Esophagus squamous epithelium (tissue), 5 donors: ENCODE measurements at regions not wholly inside any gene's neighbourhood (a gene's known extent, or its start where the extent isn't known, plus 50 kb on each side); places are given as distances from the start of the nearest gene placed in this dataset.

Experiments used
- DNase-seq: peaks from one replicate; lab custom pipeline; 2025; lab: John Stamatoyannopoulos, UW
- H3K27ac ChIP-seq, 4 donors: fragments of 200-600 bp; sonication (generic); one replicate each; pipeline ENCODE4 v1.5.1; 2016 to 2019; ENCODE audit warnings: mild to moderate bottlenecking in 1 of 4
- H3K27me3 ChIP-seq, 4 donors: fragments of 200-600 bp; sonication (generic); 1 replicate in 3 of 4; 2 replicates in 1 of 4; pipeline versions ENCODE4 v1.5.1 to v1.6.0; 2017 to 2021; ENCODE audit warnings: antibody characterized with exemption in 1 of 4
- H3K36me3 ChIP-seq, 3 donors: fragments of 200-600 bp; sonication (generic); one replicate each; pipeline ENCODE4 v1.5.1; 2016 to 2019
- H3K4me1 ChIP-seq, 3 donors: fragments of 200-600 bp; sonication (generic); one replicate each; pipeline ENCODE4 v1.5.1; 2017 to 2019
- H3K4me3 ChIP-seq, 4 donors: fragments of 200-600 bp; sonication (generic); 1 replicate in 3 of 4; 2 replicates in 1 of 4; pipeline ENCODE4 v1.5.1; 2016 to 2019; ENCODE audit warnings: mild to moderate bottlenecking in 2 of 4, moderate library complexity in 1 of 4
- H3K9me3 ChIP-seq, 3 donors: fragments of 200-600 bp; sonication (generic); one replicate each; pipeline ENCODE4 v1.5.1; 2016 to 2019
- POLR2A ChIP-seq, 4 donors: fragments of 450-650 bp; IDR thresholded peaks; one replicate each; pipeline ENCODE4 v1.6.1; 2017; ENCODE audit warnings: antibody characterized with exemption in 4 of 4, mild to moderate bottlenecking in 4 of 4, moderate library complexity in 3 of 4
- WGBS, 2 donors: methylation state at CpG; one replicate each; pipeline ENCODE4 v1.1.5; 2018; 5-methylcytosine and 5-hydroxymethylcytosine counted together
- intact Hi-C: fragments of 100-400 bp; cut with DNase I; formaldehyde crosslinking; loops from one replicate; pipeline ENCODE4 v1.15.0; 2022
- TF ChIP-seq, protein P1 (sequence below), 6 experiments: fragments of 450-650 bp in 4 of 6; fragments of 200-600 bp in 2 of 6; sonication (generic) in 2 of 6; IDR thresholded peaks; one replicate each; pipeline ENCODE4 v1.5.1; 2016 to 2019; ENCODE audit warnings: antibody characterized with exemption in 6 of 6, mild to moderate bottlenecking in 4 of 6, moderate library complexity in 4 of 6
- donor health status: DM: yes; HTN: yes; CAD: no.

DNA sequence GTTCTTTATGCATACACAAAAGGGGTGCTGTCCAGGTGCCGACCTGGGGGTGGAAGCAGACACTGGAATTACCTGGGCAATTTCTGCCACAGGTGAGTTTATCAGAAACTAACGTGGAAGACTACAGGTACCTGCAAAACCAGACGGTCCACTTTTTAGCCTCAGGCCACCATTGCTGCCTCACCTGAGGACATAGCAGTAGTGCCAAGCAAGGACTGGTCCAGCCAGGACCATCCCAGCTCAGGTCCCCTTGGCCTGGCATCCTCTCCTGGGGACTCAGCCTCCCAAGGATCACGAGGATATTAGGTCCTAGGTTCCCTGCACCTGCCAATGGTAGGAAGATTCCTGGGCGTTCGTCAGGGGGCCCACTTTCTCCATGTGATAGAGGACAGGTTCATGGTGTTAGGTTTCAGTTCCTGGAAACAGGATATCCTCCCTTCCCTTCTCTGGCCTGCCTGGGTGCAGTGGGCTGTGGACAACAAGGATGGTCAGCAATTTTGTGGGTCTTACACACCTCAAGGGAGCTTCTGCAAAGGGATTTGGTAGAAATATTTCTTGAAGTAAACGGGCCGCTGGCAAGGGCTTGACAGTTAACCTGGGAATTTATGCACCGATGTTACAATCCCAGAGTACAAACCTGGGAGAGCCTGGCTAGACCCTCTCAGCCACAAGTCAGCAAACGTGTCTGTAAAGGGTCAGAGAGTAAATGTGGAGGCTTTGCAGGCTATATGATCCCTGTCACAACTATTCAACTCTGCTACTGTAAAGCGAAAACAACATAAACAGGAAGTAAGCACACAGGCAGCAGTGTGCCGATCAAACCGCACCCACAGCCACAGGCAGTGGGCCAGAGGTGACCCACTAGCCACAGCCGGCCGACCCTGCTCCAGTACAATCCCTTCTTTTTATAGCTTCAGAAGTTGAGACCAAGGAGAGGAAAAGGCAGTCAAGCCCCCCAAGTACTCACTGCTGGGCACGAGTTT is 71.4 kb upstream of the RAB4A start:
- Histone ChIP-seq H3K4me1 (peaks cover 0 to 8% (median 3%) of the 10 kb centered on the region in 3 donors), H3K36me3 (no peaks in the 10 kb centered on the region), H3K27ac (no peak overlapping the region), H3K9me3 (no peaks in the 10 kb centered on the region), H3K27me3 (no peaks in the 10 kb centered on the region), H3K4me3 (peak overlapping the region in 1 of 4 donors; percentile 6)
- WGBS, 2 donors: 37 to 64% methylated on average over 7 to 12 of the region's 16 CpGs
- intact Hi-C loops: no loop called here
- DNase-seq: no peak
- no peak for TF ChIP-seq POLR2A (IDR thresholded peaks at IDR 0.05)
- TF ChIP-seq, protein P1, sequence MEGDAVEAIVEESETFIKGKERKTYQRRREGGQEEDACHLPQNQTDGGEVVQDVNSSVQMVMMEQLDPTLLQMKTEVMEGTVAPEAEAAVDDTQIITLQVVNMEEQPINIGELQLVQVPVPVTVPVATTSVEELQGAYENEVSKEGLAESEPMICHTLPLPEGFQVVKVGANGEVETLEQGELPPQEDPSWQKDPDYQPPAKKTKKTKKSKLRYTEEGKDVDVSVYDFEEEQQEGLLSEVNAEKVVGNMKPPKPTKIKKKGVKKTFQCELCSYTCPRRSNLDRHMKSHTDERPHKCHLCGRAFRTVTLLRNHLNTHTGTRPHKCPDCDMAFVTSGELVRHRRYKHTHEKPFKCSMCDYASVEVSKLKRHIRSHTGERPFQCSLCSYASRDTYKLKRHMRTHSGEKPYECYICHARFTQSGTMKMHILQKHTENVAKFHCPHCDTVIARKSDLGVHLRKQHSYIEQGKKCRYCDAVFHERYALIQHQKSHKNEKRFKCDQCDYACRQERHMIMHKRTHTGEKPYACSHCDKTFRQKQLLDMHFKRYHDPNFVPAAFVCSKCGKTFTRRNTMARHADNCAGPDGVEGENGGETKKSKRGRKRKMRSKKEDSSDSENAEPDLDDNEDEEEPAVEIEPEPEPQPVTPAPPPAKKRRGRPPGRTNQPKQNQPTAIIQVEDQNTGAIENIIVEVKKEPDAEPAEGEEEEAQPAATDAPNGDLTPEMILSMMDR (IDR thresholded peaks at IDR 0.05): no peak

GRCh38 chr1:229203030-229203751 is 67.7 kb upstream of the RAB4A start:
- WGBS, 2 donors: 87 to 94% methylated on average over 4 to 5 of the region's 5 CpGs
- Histone ChIP-seq H3K4me3 (no peak overlapping the region), H3K4me1 (peaks cover 3 to 21% (median 8%) of the 10 kb centered on the region in 3 donors), H3K36me3 (no peaks in the 10 kb centered on the region), H3K9me3 (no peaks in the 10 kb centered on the region), H3K27ac (no peak overlapping the region), H3K27me3 (no peaks in the 10 kb centered on the region)
- TF ChIP-seq POLR2A (IDR thresholded peaks at IDR 0.05): no peak
- TF ChIP-seq, protein P1 (IDR thresholded peaks at IDR 0.05): no peak
- DNase-seq: no peak
- intact Hi-C loops: no loop called here

DNA sequence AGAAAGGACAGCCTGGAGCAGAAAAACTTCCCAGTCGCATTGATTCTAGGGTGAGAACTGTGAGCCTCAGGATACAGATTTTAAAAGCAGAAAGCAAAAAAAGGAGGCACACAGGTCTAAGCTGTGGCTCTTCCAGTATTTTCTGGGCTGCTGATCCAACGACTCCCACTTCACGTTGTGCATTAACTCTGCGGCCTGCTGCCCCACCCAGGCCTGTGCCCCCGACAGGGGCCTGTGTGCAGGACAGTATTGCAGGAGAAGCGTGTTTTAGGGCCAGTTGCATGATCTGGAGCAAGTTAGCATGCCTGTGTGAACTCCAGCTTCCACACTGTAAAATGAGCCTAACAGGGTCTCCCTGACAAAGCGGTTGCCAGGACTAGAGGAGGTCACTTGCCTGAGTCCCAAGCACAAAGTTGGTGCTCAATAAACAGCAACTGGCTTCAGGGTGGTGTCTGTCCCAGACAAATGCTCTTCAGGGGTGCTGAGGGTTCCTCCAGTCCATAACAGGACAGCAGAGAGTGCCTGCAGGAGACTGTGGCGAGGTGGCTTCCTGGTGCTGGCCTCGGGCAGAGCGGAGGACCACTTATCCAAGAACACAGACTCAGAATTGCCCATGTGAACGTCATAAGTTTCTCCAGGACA is 66.8 kb upstream of the RAB4A start:
- TF ChIP-seq, protein P1 (IDR thresholded peaks at IDR 0.05): no peak
- Histone ChIP-seq H3K27me3 (no peaks in the 10 kb centered on the region), H3K4me3 (no peak overlapping the region), H3K36me3 (no peaks in the 10 kb centered on the region), H3K4me1 (peaks cover 3 to 21% (median 8%) of the 10 kb centered on the region in 3 donors), H3K27ac (no peak overlapping the region), H3K9me3 (no peaks in the 10 kb centered on the region)
- no peak for DNase-seq
- 92 to 97% methylated on average over 5 to 6 of the region's 11 CpGs for WGBS, 2 donors
- intact Hi-C loops: no loop called here

DNA sequence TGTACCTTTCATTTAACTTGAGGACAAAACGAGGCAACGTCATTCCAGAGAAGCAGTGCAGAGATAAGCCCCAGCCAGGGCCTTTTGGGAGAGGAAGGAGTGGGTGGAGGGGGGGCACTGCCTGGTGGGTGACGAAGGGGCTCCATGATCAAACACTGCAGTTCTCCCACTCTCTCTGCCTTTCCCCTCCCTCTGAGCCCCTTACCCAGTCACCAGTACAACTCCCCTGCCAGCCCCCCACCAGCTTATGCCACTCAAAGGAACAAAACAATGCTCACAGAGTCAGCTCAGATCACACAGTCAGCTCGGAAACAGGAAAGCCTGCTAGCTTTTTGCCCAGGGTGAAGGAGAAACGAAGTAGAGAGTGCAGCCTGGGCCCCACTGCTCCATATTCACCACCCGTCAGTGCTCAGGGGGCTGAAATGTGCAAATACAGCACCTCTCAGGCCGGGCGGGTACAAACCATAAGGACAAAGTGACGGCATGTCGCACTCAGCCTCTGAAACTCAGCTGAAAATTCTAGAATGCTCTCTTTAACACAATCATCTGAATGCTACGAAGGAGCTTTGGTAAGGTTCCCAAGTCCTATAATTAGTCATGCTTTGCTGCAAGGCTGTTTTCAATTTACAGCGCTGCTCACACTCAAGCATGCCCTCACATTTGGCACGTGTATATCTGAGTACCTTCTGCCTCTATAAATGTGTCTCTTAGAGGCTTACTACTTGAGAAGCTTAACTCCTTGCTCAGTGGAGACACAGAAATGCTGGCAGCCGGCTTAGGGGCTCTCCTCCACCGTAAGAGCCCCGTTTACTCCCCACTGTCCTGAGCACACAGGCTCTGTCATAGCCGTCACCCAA is 65.8 kb upstream of the RAB4A start:
- Histone ChIP-seq H3K27me3 (no peaks in the 10 kb centered on the region), H3K4me1 (peaks cover 0 to 13% (median 8%) of the 10 kb centered on the region in 3 donors), H3K4me3 (no peak overlapping the region), H3K36me3 (no peaks in the 10 kb centered on the region), H3K27ac (peak overlapping the region in 3 of 4 donors; percentile 64 to 74 (median 73)), H3K9me3 (no peaks in the 10 kb centered on the region)
- no peak for DNase-seq
- TF ChIP-seq, protein P1 (IDR thresholded peaks at IDR 0.05): no peak
- intact Hi-C loops: no loop called here
- 45 to 54% methylated on average over 14 to 15 of the region's 17 CpGs for WGBS, 2 donors
